HEK293 (cell line): ENCODE measurements at regions not wholly inside any gene's neighbourhood (a gene's known extent, or its start where the extent isn't known, plus 50 kb on each side); places are given as distances from the start of the nearest gene placed in this dataset.

Source experiments
- CTCF ChIA-PET: fragments of 350-600 bp; formaldehyde crosslinking; extraction: SDS; loops from one replicate; lab custom pipeline; 2021; ENCODE audit warnings: antibody characterized with exemption; lab: Yijun Ruan, JAX
- POLR2A ChIA-PET: fragments of 300-600 bp; formaldehyde crosslinking; extraction: SDS; loops from one replicate; lab custom pipeline; 2020; ENCODE audit warnings: antibody characterized with exemption, inconsistent platforms; lab: Yijun Ruan, JAX
- H3K27ac ChIP-seq: fragments of 200-500 bp; sonication (Bioruptor generic); 2 replicates; pipeline ENCODE4 v1.5.1; 2014; ENCODE audit warnings: low read depth, low read length, control low read depth, inconsistent platforms; ENCODE audit errors: extremely low read depth
- H3K36me3 ChIP-seq, 2 experiments: fragments of 200-500 bp in 1 of 2; sonication (Bioruptor generic) in 1 of 2; 1 replicate in 1 of 2; 2 replicates in 1 of 2; pipeline ENCODE4 v1.5.1; 2014 to 2017; ENCODE audit warnings: inconsistent platforms in 2 of 2, low read length in 2 of 2; ENCODE audit not compliant: control insufficient read depth in 2 of 2, insufficient read depth in 1 of 2
- H3K4me1 ChIP-seq: fragments of 200-500 bp; sonication (Bioruptor generic); 2 replicates; pipeline ENCODE4 v1.5.1; 2014; ENCODE audit warnings: mild to moderate bottlenecking, low read length, inconsistent platforms; ENCODE audit not compliant: control insufficient read depth, insufficient read depth
- H3K4me3 ChIP-seq: 2 replicates; pipeline ENCODE4 v1.5.1; 2011; ENCODE audit warnings: low read depth, mild to moderate bottlenecking, control low read depth, low read length, moderate library complexity
- H3K9me3 ChIP-seq: fragments of 200-500 bp; sonication (Bioruptor generic); 2 replicates; pipeline ENCODE4 v1.5.1; 2014; ENCODE audit warnings: low read depth, low read length, inconsistent platforms; ENCODE audit not compliant: control insufficient read depth, insufficient read depth
- BCL11A ChIP-seq: fragments of 450-650 bp; formaldehyde crosslinking; IDR thresholded peaks from 2 replicates; pipeline ENCODE4 v1.5.1; 2016; ENCODE audit warnings: low read depth, missing biosample characterization, missing genetic modification characterization
- BCL11B ChIP-seq: fragments of 450-650 bp; formaldehyde crosslinking; IDR thresholded peaks from 2 replicates; pipeline ENCODE4 v1.5.1; 2016; ENCODE audit warnings: low read depth, missing biosample characterization, missing genetic modification characterization
- HOXA7 ChIP-seq: sonication (generic); formaldehyde crosslinking; IDR thresholded peaks from 2 replicates; pipeline ENCODE4 v1.8.1; 2022; ENCODE audit warnings: missing genetic modification reagents, borderline replicate concordance
- KLF16 ChIP-seq: fragments of 450-650 bp; formaldehyde crosslinking; IDR thresholded peaks from 2 replicates; pipeline ENCODE4 v1.5.1; 2017; ENCODE audit warnings: missing biosample characterization, missing genetic modification characterization
- MEIS1 ChIP-seq: sonication (generic); formaldehyde crosslinking; IDR thresholded peaks from 2 replicates; pipeline ENCODE4 v1.8.1; 2022; ENCODE audit warnings: missing genetic modification reagents, mild to moderate bottlenecking, borderline replicate concordance
- MYNN ChIP-seq: fragments of 450-650 bp; formaldehyde crosslinking; IDR thresholded peaks from 2 replicates; pipeline ENCODE4 v1.5.1; 2016; ENCODE audit warnings: missing biosample characterization, missing genetic modification characterization, borderline replicate concordance
- OVOL3 ChIP-seq: fragments of 450-650 bp; formaldehyde crosslinking; IDR thresholded peaks from 2 replicates; pipeline ENCODE4 v1.5.1; 2016; ENCODE audit warnings: missing biosample characterization, missing genetic modification characterization
- ZBTB17 ChIP-seq: fragments of 450-650 bp; formaldehyde crosslinking; IDR thresholded peaks from 2 replicates; pipeline ENCODE4 v1.5.1; 2016; ENCODE audit warnings: missing biosample characterization, missing genetic modification characterization
- ZFP69B ChIP-seq: fragments of 450-650 bp; formaldehyde crosslinking; IDR thresholded peaks from 2 replicates; pipeline ENCODE4 v1.5.1; 2016; ENCODE audit warnings: missing biosample characterization, missing genetic modification characterization
- ZNF10 ChIP-seq: fragments of 450-650 bp; formaldehyde crosslinking; IDR thresholded peaks from 2 replicates; pipeline ENCODE4 v1.5.1; 2017; ENCODE audit warnings: missing biosample characterization, missing genetic modification characterization
- ZNF311 ChIP-seq: fragments of 450-650 bp; formaldehyde crosslinking; IDR thresholded peaks from 2 replicates; pipeline ENCODE4 v1.5.1; 2017; ENCODE audit warnings: missing biosample characterization, missing genetic modification characterization, borderline replicate concordance
- ZNF391 ChIP-seq: fragments of 450-650 bp; formaldehyde crosslinking; IDR thresholded peaks from 2 replicates; pipeline ENCODE4 v1.5.1; 2016; ENCODE audit warnings: low read depth, missing biosample characterization, missing genetic modification characterization, borderline replicate concordance
- ZNF449 ChIP-seq: fragments of 450-650 bp; formaldehyde crosslinking; IDR thresholded peaks from 2 replicates; pipeline ENCODE4 v1.5.1; 2017; ENCODE audit warnings: missing biosample characterization, mild to moderate bottlenecking, missing genetic modification characterization, moderate library complexity
- ZNF529 ChIP-seq: fragments of 450-650 bp; formaldehyde crosslinking; IDR thresholded peaks from 2 replicates; pipeline ENCODE4 v1.5.1; 2017; ENCODE audit warnings: missing genetic modification characterization, missing biosample characterization; ENCODE audit not compliant: insufficient replicate concordance
- ZNF544 ChIP-seq: fragments of 450-650 bp; formaldehyde crosslinking; IDR thresholded peaks from 2 replicates; pipeline ENCODE4 v1.5.0; 2017; ENCODE audit warnings: missing biosample characterization, missing genetic modification characterization
- ZNF621 ChIP-seq: fragments of 450-650 bp; formaldehyde crosslinking; IDR thresholded peaks from 2 replicates; pipeline ENCODE4 v1.5.1; 2017; ENCODE audit warnings: missing biosample characterization, missing genetic modification characterization
- ZNF791 ChIP-seq: fragments of 450-650 bp; formaldehyde crosslinking; IDR thresholded peaks from 2 replicates; pipeline ENCODE4 v1.5.1; 2016; ENCODE audit warnings: missing biosample characterization, missing genetic modification characterization
- TF ChIP-seq, protein P1 (sequence below): fragments of 450-650 bp; formaldehyde crosslinking; IDR thresholded peaks from 2 replicates; pipeline ENCODE4 v1.5.1; 2016; ENCODE audit warnings: missing biosample characterization, missing genetic modification characterization

DNA sequence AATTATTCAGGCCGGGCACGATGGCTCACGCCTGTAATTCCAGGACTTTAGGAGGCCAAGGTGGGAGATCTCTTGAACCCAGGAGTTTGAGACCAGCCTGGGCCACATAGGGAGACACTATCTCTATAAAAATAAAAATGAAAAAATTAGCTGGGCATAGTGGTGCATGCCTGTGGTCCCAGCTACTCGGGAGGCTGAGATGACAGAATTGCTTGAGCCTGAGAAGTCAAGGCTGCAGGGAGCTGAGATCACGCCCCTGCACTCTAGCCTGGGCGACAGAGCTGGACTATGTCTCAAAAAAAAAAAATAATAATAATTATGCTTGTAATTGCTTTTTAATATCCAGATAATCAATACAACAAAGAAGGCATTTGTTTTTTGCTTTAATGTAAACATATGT is 91.3 kb downstream of the RIPK4 start:
- Histone ChIP-seq H3K4me1 (peaks cover 7% of the 10 kb centered on the region), H3K36me3 (no peaks in the 10 kb centered on the region), H3K27ac (no peak overlapping the region), H3K9me3 (no peaks in the 10 kb centered on the region), H3K4me3 (no peak overlapping the region)
- CTCF ChIA-PET, result interaction anchor here (1.7 kb wide), 1 partner anchor 63 kb away, joined by 4 read pairs; no protein-coding TSS in a partner anchor
- TF ChIP-seq ZNF529 (no peak), MEIS1 (CRISPR knock-in tag) (no peak)
- POLR2A ChIA-PET, result no interaction called here

DNA sequence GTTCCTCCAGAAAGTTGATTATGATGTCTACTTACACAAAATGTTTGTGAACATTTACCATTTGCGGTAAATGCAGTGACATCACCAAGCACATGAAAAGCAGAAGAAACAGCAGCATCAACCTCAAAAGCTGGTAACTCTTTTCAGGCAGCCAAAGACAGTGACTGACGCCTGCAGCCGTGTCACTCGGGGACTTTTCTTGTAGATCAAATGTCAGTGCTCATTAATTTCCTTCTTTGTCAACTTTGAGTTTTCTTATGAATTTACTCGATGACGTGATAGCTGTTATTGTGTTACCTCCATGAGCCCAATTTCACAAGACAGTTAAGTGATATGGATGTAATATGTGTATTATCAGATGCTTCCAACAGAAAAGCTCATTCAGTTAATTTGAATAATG is 92.5 kb downstream of the RIPK4 start:
- H3K36me3 ChIP-seq, result no peaks in the 10 kb centered on the region
- CTCF ChIA-PET, result interaction anchor here (0.6 to 2.3 kb wide), 3 partner anchors 62 to 391 kb away, joined by 3 to 13 read pairs (median 3); no protein-coding TSS in a partner anchor
- POLR2A ChIA-PET, result interaction anchor here (1.1 kb wide), 1 partner anchor 10 kb away, joined by 3 read pairs; no protein-coding TSS in a partner anchor
- TF ChIP-seq ZNF791 (tag by site-specific recombination) (no peak), KLF16 (tag by site-specific recombination) (no peak), ZNF544 (tag by site-specific recombination) (no peak), ZFP69B (tag by site-specific recombination) (no peak), ZNF621 (tag by site-specific recombination) (no peak), MYNN (tag by site-specific recombination) (no peak), HOXA7 (CRISPR knock-in tag) (no peak), ZNF449 (tag by site-specific recombination) (no peak), ZNF311 (tag by site-specific recombination) (no peak), OVOL3 (tag by site-specific recombination) (no peak), BCL11B (tag by site-specific recombination) (no peak), ZNF391 (tag by site-specific recombination) (no peak)
- TF ChIP-seq, protein P1, sequence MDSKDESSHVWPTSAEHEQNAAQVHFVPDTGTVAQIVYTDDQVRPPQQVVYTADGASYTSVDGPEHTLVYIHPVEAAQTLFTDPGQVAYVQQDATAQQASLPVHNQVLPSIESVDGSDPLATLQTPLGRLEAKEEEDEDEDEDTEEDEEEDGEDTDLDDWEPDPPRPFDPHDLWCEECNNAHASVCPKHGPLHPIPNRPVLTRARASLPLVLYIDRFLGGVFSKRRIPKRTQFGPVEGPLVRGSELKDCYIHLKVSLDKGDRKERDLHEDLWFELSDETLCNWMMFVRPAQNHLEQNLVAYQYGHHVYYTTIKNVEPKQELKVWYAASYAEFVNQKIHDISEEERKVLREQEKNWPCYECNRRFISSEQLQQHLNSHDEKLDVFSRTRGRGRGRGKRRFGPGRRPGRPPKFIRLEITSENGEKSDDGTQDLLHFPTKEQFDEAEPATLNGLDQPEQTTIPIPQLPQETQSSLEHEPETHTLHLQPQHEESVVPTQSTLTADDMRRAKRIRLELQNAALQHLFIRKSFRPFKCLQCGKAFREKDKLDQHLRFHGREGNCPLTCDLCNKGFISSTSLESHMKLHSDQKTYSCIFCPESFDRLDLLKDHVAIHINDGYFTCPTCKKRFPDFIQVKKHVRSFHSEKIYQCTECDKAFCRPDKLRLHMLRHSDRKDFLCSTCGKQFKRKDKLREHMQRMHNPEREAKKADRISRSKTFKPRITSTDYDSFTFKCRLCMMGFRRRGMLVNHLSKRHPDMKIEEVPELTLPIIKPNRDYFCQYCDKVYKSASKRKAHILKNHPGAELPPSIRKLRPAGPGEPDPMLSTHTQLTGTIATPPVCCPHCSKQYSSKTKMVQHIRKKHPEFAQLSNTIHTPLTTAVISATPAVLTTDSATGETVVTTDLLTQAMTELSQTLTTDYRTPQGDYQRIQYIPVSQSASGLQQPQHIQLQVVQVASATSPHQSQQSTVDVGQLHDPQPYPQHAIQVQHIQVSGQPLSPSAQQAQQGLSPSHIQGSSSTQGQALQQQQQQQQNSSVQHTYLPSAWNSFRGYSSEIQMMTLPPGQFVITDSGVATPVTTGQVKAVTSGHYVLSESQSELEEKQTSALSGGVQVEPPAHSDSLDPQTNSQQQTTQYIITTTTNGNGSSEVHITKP, result no peak
- H3K9me3 ChIP-seq, result no peaks in the 10 kb centered on the region
- peaks cover 7% of the 10 kb centered on the region for H3K4me1 ChIP-seq
- H3K4me3 ChIP-seq, result no peak overlapping the region
- no peak overlapping the region for H3K27ac ChIP-seq

DNA sequence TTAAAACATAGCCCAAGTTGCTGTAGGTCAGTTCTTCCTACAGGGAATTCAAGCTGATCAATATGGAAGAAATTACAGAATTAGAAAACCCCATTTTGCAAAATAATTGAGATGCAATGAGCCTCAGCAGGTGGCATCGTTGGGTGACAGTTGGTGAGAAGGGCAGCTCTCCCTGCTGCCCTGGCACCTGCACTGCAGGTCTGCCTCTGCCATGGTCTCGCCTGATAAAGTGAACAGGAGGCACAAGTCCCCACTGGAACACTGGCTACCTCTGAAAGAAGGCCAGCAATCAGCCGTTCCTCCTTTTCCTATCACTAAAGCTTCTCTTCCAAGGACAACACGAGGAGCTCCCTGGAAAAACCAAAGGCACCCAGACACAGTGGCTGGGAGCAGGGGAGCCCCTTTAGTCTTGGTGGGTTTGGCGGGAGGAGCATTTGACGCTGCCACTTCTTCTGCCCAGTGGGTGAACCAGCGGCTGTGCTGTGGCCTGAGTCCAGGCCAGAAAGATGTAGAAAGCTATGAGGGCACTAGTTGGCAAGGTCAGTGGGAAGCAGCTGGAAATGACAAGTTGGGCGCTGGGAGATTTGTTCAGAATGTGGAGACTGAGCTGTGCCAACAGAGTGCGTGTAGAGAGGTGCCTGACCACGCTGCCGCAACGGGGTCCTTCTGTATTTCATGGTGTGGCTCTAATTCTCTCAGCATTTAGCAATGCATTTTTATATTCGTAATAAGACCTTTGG is 93.1 kb downstream of the RIPK4 start:
- peaks cover 7% of the 10 kb centered on the region for H3K4me1 ChIP-seq
- H3K4me3 ChIP-seq, result no peak overlapping the region
- H3K27ac ChIP-seq, result no peak overlapping the region
- no peaks in the 10 kb centered on the region for H3K36me3 ChIP-seq
- ChIA-PET CTCF (interaction anchor here (0.6 to 2.3 kb wide), 3 partner anchors 61 to 391 kb away, joined by 3 to 13 read pairs (median 3); no protein-coding TSS in a partner anchor), POLR2A (interaction anchor here (1.1 kb wide), 1 partner anchor 10 kb away, joined by 3 read pairs; no protein-coding TSS in a partner anchor)
- TF ChIP-seq BCL11A (tag by site-specific recombination), result no peak
- TF ChIP-seq ZBTB17 (tag by site-specific recombination), result no peak
- no peak for TF ChIP-seq ZNF10
- TF ChIP-seq KLF16 (tag by site-specific recombination), result no peak
- no peaks in the 10 kb centered on the region for H3K9me3 ChIP-seq
